CD4-positive, alpha-beta T cell treated with Interleukin-4 for 4 hours (primary cell): ENCODE measurements at regions not wholly inside any gene's neighbourhood (a gene's known extent, or its start where the extent isn't known, plus 50 kb on each side); places are given as distances from the start of the nearest gene placed in this dataset.
"Not testable (repeated sequence)": the region's sequence is repeated elsewhere in the genome, so short reads cannot be mapped to it uniquely, and the experiment has no call there.

Experiments used
- DNase-seq: peaks from one replicate; pipeline ENCODE4 v3.0.0-alpha.2; 2020

GRCh38 chr2:193170981-193171380, 976.2 kb upstream of the TMEFF2 start:
- DNase-seq = not testable (repeated sequence)

DNA sequence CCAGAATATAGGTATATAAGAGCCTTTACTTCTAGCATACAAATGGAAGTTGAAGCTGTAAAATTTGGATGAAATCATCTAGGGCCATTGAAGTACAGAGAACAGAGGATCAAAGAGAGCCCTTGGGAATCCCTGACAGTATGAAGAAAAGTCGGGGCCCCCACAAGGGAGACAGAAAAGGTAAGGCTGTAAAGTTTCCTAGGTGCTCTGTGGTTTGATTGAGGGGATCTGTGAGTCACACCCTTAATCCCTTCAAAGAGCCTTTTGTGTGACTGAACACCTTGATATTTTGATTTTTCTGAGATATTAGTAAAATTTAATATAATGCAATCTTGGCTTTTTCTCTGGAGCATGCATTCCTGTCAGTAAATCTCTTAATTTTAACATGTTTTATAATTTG, 961.7 kb upstream of the TMEFF2 start:
- DNase-seq = no peak

GRCh38 chr2:193154076-193154475, 959.3 kb upstream of the TMEFF2 start:
- DNase-seq = no peak

DNA sequence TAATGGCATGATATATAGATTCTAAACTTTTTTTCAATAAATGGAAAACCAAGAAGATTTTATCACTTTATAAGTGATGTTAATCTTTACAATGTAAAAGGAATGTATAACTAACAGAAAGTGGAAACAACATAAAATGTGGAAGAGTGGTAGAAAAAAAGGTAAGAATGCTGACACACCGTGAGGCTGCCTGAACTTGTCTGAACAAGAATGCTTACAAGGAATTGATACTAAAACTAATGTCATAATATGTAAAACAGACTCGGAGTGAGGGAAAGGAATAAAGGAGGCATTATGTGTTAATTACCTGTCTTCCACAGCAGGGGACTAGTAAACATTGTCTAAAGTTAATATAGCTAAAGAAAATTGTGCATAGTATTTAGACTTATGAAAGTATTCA, 958.8 kb upstream of the TMEFF2 start:
- no peak for DNase-seq

GRCh38 chr2:193142467-193142866, 947.7 kb upstream of the TMEFF2 start:
- not testable (repeated sequence) for DNase-seq

GRCh38 chr2:193141998-193142397, 947.3 kb upstream of the TMEFF2 start:
- no peak for DNase-seq

GRCh38 chr2:193140895-193141294, 946.2 kb upstream of the TMEFF2 start:
- not testable (repeated sequence) for DNase-seq

- no peak for DNase-seq
These were observed 930.1 kb upstream of the TMEFF2 start for GRCh38 chr2:193124815-193125214.

DNA sequence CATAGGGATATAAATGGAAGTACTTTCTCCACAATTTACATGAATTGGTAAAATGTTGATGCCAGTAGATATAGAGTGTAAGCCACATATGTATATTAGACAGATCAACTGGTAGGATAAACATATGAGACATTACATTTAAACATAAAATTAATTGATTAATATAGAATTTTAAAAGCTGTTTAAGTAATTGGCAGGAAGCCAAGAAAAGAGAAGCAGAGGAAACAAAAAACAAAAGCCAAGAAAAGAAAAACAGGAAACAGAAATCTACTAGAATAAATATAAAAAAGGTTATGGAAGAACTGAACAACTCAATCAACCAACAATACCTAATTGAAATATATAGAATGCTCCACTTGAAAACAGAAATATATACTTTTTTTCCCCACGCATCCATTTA, 920.1 kb upstream of the TMEFF2 start:
- no peak for DNase-seq

GRCh38 chr2:193112986-193113385, 918.3 kb upstream of the TMEFF2 start:
- DNase-seq = no peak

DNA sequence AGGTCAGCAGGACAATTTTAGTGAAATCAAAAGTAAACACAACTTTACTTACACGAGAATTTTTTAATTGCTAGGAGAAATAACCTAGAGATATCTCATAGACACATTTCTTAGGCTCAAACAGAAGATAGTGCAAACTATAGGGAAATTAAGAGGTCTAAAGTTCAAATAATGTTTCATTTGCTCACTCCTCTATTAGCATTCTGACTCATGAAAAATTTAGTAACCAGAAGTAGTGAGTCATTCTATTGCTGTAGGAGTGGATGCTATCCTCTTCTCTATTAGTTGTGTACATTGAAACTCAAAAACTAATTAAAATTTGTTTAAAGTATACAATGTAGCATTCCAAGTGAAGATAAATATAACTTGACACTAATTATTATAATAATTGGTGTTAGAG, 908.3 kb upstream of the TMEFF2 start:
- DNase-seq = no peak

GRCh38 chr2:193101591-193101990, 906.9 kb upstream of the TMEFF2 start:
- no peak for DNase-seq

- DNase-seq = no peak
These were observed 893.3 kb upstream of the TMEFF2 start for GRCh38 chr2:193088026-193088425.

DNA sequence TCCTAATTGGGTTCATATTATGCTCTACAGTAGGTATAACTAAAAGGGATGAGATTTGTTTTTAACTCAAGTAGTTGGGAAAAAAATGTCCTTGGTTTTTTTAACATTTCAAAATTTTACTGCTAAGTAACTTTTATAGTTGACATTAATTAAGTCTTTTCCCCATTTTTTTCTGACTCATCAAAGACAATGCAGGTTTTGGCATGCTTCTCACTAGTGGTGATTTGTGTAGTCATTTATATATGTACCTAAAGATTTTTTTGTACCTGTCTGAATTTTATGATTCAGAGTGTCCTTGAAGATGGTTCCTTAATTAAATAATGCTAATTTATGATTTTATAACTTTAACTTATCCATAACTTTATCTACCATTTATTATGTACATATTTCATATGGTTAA, 882.3 kb upstream of the TMEFF2 start:
- no peak for DNase-seq

DNA sequence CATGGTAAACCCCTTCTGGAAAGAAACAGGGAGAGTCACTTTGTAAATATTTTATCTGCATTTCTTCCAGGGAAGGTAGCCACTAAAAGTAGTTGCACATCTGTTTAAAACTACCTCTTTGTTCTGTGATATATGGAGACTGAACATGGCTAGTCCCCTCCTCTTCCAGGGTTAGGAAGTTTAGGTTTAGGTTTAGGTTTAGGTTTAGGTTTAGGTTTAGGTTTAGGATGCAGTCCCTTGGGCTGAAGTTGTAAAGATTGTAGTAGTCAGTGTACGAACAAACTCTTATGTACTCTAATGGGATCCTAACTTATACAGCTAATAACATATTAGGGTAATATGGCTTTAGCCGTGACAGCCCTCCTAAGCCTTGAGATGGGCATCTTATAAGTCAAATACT, 880.2 kb upstream of the TMEFF2 start:
- DNase-seq = no peak

DNA sequence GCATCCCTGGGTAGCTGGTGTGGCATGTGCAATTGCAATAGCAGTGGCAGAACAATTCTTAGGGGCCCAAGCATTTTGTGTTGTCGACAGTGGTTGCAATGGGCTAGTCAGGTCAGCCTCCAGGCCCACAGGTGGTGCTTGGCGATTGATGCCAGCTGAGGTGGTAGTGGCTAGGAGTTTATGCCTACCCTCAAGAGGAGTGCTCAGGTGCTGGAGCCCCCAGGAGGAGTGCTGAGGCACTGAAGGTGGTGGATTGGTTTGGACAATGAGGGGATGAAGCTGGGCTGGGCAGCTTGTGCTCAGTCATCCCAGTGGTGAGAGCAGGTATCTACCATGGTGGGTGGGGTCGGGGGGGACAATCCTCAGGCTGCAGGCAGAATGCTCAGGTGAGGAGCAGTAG, 877.9 kb upstream of the TMEFF2 start:
- no peak for DNase-seq

- not testable (repeated sequence) for DNase-seq
These were observed 830.8 kb upstream of the TMEFF2 start for GRCh38 chr2:193025556-193025955.

DNA sequence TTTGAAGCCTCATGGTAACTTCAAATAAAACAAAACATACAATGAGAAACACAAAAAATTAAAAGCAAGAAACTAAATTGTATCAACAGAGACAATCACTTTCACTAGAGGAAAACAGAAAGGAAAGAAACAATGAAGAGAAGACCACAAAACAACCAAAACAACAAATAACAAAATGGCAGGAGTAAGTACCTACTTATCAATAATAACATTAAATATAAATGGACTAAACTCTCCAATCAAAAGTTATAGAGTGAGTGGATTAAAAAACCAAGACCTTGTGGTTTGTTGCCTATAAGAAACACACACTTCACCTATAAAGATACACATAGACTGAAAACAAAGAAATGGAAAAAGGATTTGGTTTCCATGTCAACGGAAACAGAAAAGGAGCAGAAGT, 830.1 kb upstream of the TMEFF2 start:
- DNase-seq = no peak

GRCh38 chr2:193011870-193012269, 817.1 kb upstream of the TMEFF2 start:
- DNase-seq = no peak

DNA sequence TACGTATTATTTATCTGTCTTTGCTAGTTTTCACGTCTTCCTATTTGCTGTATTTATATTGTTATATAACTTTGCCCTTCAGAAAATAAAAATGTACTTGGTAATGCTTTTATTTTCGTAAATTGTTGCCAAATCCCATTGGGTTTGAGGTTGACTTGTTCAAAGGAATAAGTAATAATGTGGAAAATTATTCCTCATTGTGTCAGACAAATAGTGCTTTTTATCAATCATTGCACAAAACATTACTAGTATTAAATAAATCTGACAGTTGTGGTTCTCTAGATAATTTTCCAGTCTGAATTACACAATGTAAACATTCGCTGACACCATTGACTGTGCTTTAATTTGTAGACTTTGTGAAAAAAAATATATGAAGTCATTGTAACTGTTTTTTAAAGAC, 798.3 kb upstream of the TMEFF2 start:
- DNase-seq = no peak

- DNase-seq = no peak
These were observed 788.4 kb upstream of the TMEFF2 start for GRCh38 chr2:192983173-192983572.

- no peak for DNase-seq
These were observed 783.7 kb upstream of the TMEFF2 start for GRCh38 chr2:192978395-192978794.

- no peak for DNase-seq
These were observed 777.2 kb upstream of the TMEFF2 start for GRCh38 chr2:192971981-192972380.

DNA sequence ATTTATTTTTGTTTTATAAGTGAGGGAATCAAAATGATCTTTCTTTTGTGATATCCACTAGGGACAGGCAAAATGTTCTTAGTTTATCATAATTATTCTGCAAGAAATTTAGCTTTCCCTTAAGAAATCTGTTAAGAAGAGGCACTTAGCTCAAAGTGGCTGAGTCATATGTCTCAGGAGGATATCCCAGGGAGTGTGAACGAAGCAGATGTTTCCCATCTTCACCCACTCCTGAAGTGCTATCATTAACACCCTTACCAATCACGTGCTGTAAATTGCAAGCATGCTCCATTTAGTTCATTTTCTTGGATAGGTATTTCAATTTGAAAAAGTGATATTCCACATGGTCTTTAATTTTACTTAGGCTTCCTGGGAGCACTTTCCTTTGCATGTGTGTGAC, 774.3 kb upstream of the TMEFF2 start:
- DNase-seq = no peak

- no peak for DNase-seq
These were observed 766.2 kb upstream of the TMEFF2 start for GRCh38 chr2:192960945-192961344.

GRCh38 chr2:192958615-192959014, 763.9 kb upstream of the TMEFF2 start:
- not testable (repeated sequence) for DNase-seq
